ENCODE measurements at regions not wholly inside any gene's neighbourhood (a gene's known extent, or its start where the extent isn't known, plus 50 kb on each side); places are given as distances from the start of the nearest gene placed in this dataset.
A peak's percentile ranks its signal among the peaks of the same experiment; 100 is the strongest.

DNA sequence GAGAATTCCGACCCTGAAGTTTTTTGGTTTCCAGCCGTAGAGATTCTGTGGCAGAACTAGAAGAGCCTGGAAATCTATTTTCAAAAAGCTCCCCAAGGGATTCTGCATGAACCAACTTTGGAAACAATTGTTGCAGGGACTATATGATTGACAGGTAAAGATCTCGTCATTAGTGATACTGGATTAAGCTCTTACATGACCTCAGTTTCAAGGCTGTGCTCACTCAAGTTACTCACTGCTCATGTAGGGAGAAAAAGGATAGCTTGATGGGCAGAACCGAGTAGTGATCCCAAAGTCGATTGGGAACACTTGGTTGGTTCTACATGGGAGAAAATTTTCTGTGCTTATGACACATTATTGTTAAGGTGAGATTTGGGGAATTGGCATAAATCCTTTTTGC, 142.3 kb upstream of the RASGRP1 start:
- no peak for DNase-seq
- no peaks in the 10 kb centered on the region for H3K4me1 ChIP-seq
- WGBS, 2 donors, result 84 to 87% methylated on average over 5 of the region's 5 CpGs
- no peak for TF ChIP-seq POLR2AphosphoS5 (IDR thresholded peaks at IDR 0.05)
- TF ChIP-seq, protein P1, sequence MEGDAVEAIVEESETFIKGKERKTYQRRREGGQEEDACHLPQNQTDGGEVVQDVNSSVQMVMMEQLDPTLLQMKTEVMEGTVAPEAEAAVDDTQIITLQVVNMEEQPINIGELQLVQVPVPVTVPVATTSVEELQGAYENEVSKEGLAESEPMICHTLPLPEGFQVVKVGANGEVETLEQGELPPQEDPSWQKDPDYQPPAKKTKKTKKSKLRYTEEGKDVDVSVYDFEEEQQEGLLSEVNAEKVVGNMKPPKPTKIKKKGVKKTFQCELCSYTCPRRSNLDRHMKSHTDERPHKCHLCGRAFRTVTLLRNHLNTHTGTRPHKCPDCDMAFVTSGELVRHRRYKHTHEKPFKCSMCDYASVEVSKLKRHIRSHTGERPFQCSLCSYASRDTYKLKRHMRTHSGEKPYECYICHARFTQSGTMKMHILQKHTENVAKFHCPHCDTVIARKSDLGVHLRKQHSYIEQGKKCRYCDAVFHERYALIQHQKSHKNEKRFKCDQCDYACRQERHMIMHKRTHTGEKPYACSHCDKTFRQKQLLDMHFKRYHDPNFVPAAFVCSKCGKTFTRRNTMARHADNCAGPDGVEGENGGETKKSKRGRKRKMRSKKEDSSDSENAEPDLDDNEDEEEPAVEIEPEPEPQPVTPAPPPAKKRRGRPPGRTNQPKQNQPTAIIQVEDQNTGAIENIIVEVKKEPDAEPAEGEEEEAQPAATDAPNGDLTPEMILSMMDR (IDR thresholded peaks at IDR 0.05), result no peak
- TF ChIP-seq EP300 (IDR thresholded peaks at IDR 0.05), result no peak
- no peak for TF ChIP-seq POLR2A (IDR thresholded peaks at IDR 0.05)
- H3K27ac ChIP-seq, result no peak overlapping the region
- no peaks in the 10 kb centered on the region for H3K9me3 ChIP-seq
- H3K4me3 ChIP-seq, result no peak overlapping the region
- H3K36me3 ChIP-seq, result no peaks in the 10 kb centered on the region
- ATAC-seq (ENCODE audit: low FRiP score in 2 of 2), result no peak
- H3K27me3 ChIP-seq, result no peaks in the 10 kb centered on the region

DNA sequence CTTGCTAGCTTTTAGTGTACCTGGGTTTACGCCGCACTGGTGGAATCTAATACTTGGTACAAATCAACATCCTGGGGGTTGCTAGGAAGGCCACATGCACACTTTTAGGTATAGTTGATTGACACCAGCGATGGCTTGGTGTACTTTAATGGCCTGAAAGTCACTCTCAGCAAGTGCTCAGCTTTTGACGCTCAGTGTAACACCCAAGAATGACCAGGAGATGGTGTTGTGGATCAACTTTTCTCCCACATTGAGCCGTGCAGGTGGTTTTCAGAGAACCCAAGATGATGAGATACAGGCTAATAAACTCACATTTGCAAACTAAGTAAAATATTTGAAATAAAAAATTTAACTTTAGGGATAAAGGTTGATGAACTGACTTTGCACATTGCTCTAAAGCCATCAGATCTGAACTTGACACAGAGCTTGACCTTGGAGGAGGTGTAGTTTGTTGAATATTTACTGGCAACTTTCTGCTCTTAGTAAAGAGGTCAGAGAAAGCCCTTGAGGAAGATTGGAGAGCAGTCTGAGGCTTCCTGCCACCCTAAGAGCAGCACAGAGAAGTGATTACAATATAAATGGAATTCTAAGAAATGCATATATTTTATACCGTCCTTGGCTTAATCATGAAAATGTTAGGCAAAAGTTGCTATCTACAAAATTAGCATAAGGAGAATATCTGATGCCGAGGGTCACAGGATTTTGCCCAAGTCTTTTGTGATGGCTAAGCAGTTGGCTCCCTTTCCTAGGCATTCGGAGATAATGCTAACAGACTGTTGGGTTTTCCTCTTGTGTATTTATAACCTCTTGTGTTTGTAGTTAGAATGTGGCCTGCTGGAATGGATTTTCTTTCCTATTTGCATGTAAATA, 143.4 kb upstream of the RASGRP1 start:
- H3K4me3 ChIP-seq, result no peak overlapping the region
- WGBS, 2 donors, result 51% methylated on average over 7 to 8 of the region's 8 CpGs

DNA sequence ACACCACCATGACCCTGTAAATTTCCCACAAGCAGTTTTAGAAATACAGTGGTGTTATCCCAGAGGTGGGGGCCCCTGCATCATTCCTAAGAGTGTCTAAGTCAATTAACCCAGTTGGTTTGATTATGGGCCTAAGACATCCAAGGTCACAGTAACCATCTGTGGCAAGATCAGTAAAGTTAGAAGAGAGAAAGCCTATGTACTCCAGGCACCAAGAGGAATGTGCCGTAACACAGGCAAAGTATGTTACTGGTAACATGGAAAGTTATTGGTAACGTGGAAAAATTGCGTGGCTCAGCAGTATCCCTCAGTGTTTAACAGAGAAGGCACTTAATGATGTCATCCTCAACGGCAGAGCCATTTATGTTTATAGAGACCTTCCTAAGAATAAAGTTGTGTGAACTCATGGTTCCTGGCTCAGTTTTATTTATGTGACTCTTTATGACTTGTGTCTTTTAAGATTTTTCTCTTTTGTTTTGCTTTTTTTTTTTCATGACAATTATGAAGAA, 144.1 kb upstream of the RASGRP1 start:
- no peak for TF ChIP-seq POLR2AphosphoS5 (IDR thresholded peaks at IDR 0.05)
- TF ChIP-seq EP300 (IDR thresholded peaks at IDR 0.05), result no peak
- no peak for TF ChIP-seq POLR2A (IDR thresholded peaks at IDR 0.05)
- TF ChIP-seq, protein P1 (IDR thresholded peaks at IDR 0.05), result no peak
- 73 to 81% methylated on average over 4 of the region's 4 CpGs for WGBS, 2 donors

More for the DNA sequence above, 143.4 kb upstream of the RASGRP1 start:
- no peak for DNase-seq
- Histone ChIP-seq H3K27ac (no peak overlapping the region), H3K27me3 (no peaks in the 10 kb centered on the region), H3K9me3 (no peaks in the 10 kb centered on the region), H3K4me1 (no peaks in the 10 kb centered on the region), H3K36me3 (no peaks in the 10 kb centered on the region)
- TF ChIP-seq, protein P1 (IDR thresholded peaks at IDR 0.05), result peak; percentile 46 to 69 (median 60)
- no peak for TF ChIP-seq EP300 (IDR thresholded peaks at IDR 0.05)
- ATAC-seq (ENCODE audit: low FRiP score in 2 of 2), result peak in 1 of 2 donors; percentile 86

DNA sequence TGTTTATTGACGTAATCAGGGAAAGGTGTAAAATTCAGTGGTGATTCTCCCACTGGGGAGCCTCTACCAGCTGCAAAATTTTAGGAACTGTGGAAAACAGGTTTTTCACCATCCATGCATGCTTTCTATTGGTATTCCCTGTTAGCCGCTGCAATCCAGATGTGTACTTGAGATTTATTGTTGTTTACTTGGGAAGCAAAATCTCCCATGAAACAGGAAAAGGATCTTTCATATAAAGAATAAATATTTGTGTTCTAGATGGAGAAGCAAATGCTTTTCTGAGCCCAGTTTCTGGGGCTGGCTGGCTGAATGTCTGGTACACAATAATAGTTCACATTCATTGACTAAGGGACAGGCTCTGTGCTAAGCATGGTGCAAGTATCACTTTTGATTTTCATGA, 144.6 kb upstream of the RASGRP1 start:
- TF ChIP-seq EP300 (IDR thresholded peaks at IDR 0.05) (no peak), POLR2AphosphoS5 (IDR thresholded peaks at IDR 0.05) (no peak), POLR2A (IDR thresholded peaks at IDR 0.05) (no peak)
- TF ChIP-seq, protein P1 (IDR thresholded peaks at IDR 0.05), result no peak
- no peak overlapping the region for H3K27ac ChIP-seq
- 73 to 82% methylated on average over 2 of the region's 2 CpGs for WGBS, 2 donors
- DNase-seq (no peak), ATAC-seq (ENCODE audit: low FRiP score in 2 of 2) (no peak)
- no peaks in the 10 kb centered on the region for H3K27me3 ChIP-seq
- H3K9me3 ChIP-seq, result no peaks in the 10 kb centered on the region
- H3K4me3 ChIP-seq, result no peak overlapping the region
- no peaks in the 10 kb centered on the region for H3K4me1 ChIP-seq
- H3K36me3 ChIP-seq, result no peaks in the 10 kb centered on the region

More for the DNA sequence above, 144.1 kb upstream of the RASGRP1 start:
- Histone ChIP-seq H3K36me3 (no peaks in the 10 kb centered on the region), H3K9me3 (no peaks in the 10 kb centered on the region), H3K4me1 (no peaks in the 10 kb centered on the region), H3K27ac (no peak overlapping the region), H3K4me3 (no peak overlapping the region), H3K27me3 (no peaks in the 10 kb centered on the region)
- DNase-seq (no peak), ATAC-seq (ENCODE audit: low FRiP score in 2 of 2) (no peak)
